Testis (tissue), 2 donors: ENCODE measurements at regions not wholly inside any gene's neighbourhood (a gene's known extent, or its start where the extent isn't known, plus 50 kb on each side); places are given as distances from the start of the nearest gene placed in this dataset.

Source experiments
- DNase-seq: peaks from one replicate; pipeline ENCODE4 v3.0.0-alpha.2; 2019
- H3K27ac ChIP-seq, 2 donors: fragments of 200-600 bp; sonication (generic); one replicate each; pipeline ENCODE4 v1.5.1; 2019
- H3K27me3 ChIP-seq: fragments of 200-600 bp; sonication (generic); one replicate; pipeline ENCODE4 v1.5.1; 2019
- H3K36me3 ChIP-seq: fragments of 200-600 bp; sonication (generic); one replicate; pipeline ENCODE4 v1.5.1; 2017; ENCODE audit warnings: low read depth; ENCODE audit errors: missing control alignments
- H3K4me1 ChIP-seq: fragments of 200-600 bp; sonication (generic); one replicate; pipeline ENCODE4 v1.5.1; 2019
- H3K4me3 ChIP-seq, 2 donors: fragments of 200-600 bp; sonication (generic); one replicate each; pipeline ENCODE4 v1.5.1; 2017 to 2019
- H3K9me3 ChIP-seq: fragments of 200-600 bp; sonication (generic); one replicate; pipeline ENCODE4 v1.5.1; 2017
- CTCF ChIP-seq, 3 experiments: fragments of 450-650 bp in 2 of 3; fragments of 200-600 bp in 1 of 3; sonication (generic) in 1 of 3; IDR thresholded peaks; one replicate each; pipeline ENCODE4 v1.5.1; 2016 to 2019; ENCODE audit warnings: antibody characterized with exemption in 3 of 3, mild to moderate bottlenecking in 2 of 3, moderate library complexity in 1 of 3
- POLR2A ChIP-seq: fragments of 450-650 bp; IDR thresholded peaks from one replicate; pipeline ENCODE4 v1.6.1; 2017; ENCODE audit warnings: antibody characterized with exemption, mild to moderate bottlenecking, moderate library complexity
- WGBS, 2 donors: methylation state at CpG; one replicate each; pipeline ENCODE4 v1.1.5; 2018; 5-methylcytosine and 5-hydroxymethylcytosine counted together
- intact Hi-C: fragments of 100-400 bp; cut with DNase I; formaldehyde crosslinking; loops from one replicate; pipeline ENCODE4 v1.15.1; 2023; ENCODE audit warnings: low total_unique reads

- H3K27me3 ChIP-seq = no peaks in the 10 kb centered on the region
- H3K9me3 ChIP-seq = no peaks in the 10 kb centered on the region
- DNase-seq = no peak
- H3K27ac ChIP-seq = no peak overlapping the region
- H3K4me3 ChIP-seq = no peak overlapping the region
- TF ChIP-seq POLR2A = no peak
- TF ChIP-seq CTCF (IDR thresholded peaks at IDR 0.05) = no peak
- intact Hi-C loops = no loop called here
- H3K36me3 ChIP-seq = no peaks in the 10 kb centered on the region
- 61 to 70% methylated on average over 6 of the region's 6 CpGs for WGBS, 2 donors
- H3K4me1 ChIP-seq = no peaks in the 10 kb centered on the region
Measured at GRCh38 chr2:194621945-194622344, 1035.1 kb upstream of the SLC39A10 start.

GRCh38 chr2:194619366-194619765 is 1037.7 kb upstream of the SLC39A10 start:
- TF ChIP-seq POLR2A (no peak), CTCF (IDR thresholded peaks at IDR 0.05) (no peak)
- H3K4me3 ChIP-seq = no peak overlapping the region
- no peak overlapping the region for H3K27ac ChIP-seq
- no peaks in the 10 kb centered on the region for H3K4me1 ChIP-seq
- H3K9me3 ChIP-seq = no peaks in the 10 kb centered on the region
- H3K36me3 ChIP-seq = no peaks in the 10 kb centered on the region
- intact Hi-C loops = no loop called here
- DNase-seq = no peak
- no peaks in the 10 kb centered on the region for H3K27me3 ChIP-seq

GRCh38 chr2:194618432-194618831 is 1038.6 kb upstream of the SLC39A10 start:
- no peaks in the 10 kb centered on the region for H3K4me1 ChIP-seq
- H3K4me3 ChIP-seq = no peak overlapping the region
- intact Hi-C loops = no loop called here
- no peaks in the 10 kb centered on the region for H3K36me3 ChIP-seq
- no peak for TF ChIP-seq POLR2A
- TF ChIP-seq CTCF (IDR thresholded peaks at IDR 0.05) = no peak
- no peak overlapping the region for H3K27ac ChIP-seq
- DNase-seq = no peak
- H3K27me3 ChIP-seq = no peaks in the 10 kb centered on the region
- H3K9me3 ChIP-seq = no peaks in the 10 kb centered on the region

- no peaks in the 10 kb centered on the region for H3K4me1 ChIP-seq
- TF ChIP-seq POLR2A (no peak), CTCF (IDR thresholded peaks at IDR 0.05) (no peak)
Measured at GRCh38 chr2:194616334-194616733, 1040.7 kb upstream of the SLC39A10 start.

GRCh38 chr2:194610297-194610696 is 1046.7 kb upstream of the SLC39A10 start:
- no peaks in the 10 kb centered on the region for H3K9me3 ChIP-seq
- no peaks in the 10 kb centered on the region for H3K4me1 ChIP-seq
- no peak for TF ChIP-seq CTCF (IDR thresholded peaks at IDR 0.05)
- TF ChIP-seq POLR2A = no peak
- no peak overlapping the region for H3K27ac ChIP-seq
- no peak overlapping the region for H3K4me3 ChIP-seq
- H3K27me3 ChIP-seq = no peaks in the 10 kb centered on the region
- DNase-seq = no peak
- intact Hi-C loops = no loop called here
- H3K36me3 ChIP-seq = no peaks in the 10 kb centered on the region

More at GRCh38 chr2:194616334-194616733, 1040.7 kb upstream of the SLC39A10 start:
- WGBS, 2 donors = 56 to 73% methylated on average over 1 of the region's 1 CpG
- H3K36me3 ChIP-seq = no peaks in the 10 kb centered on the region
- H3K4me3 ChIP-seq = no peak overlapping the region
- intact Hi-C loops = no loop called here
- no peaks in the 10 kb centered on the region for H3K9me3 ChIP-seq
- no peak overlapping the region for H3K27ac ChIP-seq
- no peaks in the 10 kb centered on the region for H3K27me3 ChIP-seq
- DNase-seq = no peak
